Caco-2 (cell line): ENCODE measurements at regions not wholly inside any gene's neighbourhood (a gene's known extent, or its start where the extent isn't known, plus 50 kb on each side); places are given as distances from the start of the nearest gene placed in this dataset.

Experiments
- BruUV-seq: library from RNA; stranded (reverse); fragments of 400-500 nt; replicated peaks from 2 replicates; lab custom pipeline; 2021; lab: Mats Ljungman, UMichigan
- CTCF ChIA-PET: fragments of 300-600 bp; sonication (Branson Sonifier 250); formaldehyde crosslinking; loops from one replicate; lab custom pipeline; 2022; ENCODE audit warnings: antibody characterized with exemption; lab: Charles Lee
- POLR2A ChIA-PET: fragments of 300-600 bp; sonication (Branson Sonifier 250); formaldehyde crosslinking; loops from one replicate; lab custom pipeline; 2022; ENCODE audit warnings: antibody characterized with exemption; lab: Charles Lee
- DNase-seq, 2 experiments: peaks; one replicate each; pipeline versions ENCODE4 v3.0.0 to v3.0.0-alpha.2; 2020 to 2022
- H3K27me3 ChIP-seq: replicated peaks from 2 replicates; pipeline ENCODE4 v1.6.0; 2011; ENCODE audit warnings: low read length; ENCODE audit not compliant: control insufficient read depth, insufficient read depth
- H3K36me3 ChIP-seq: 2 replicates; pipeline ENCODE4 v1.5.1; 2011; ENCODE audit warnings: low read length; ENCODE audit not compliant: control insufficient read depth, insufficient read depth
- H3K4me1 ChIP-seq: fragments of 250-450 bp; sonication (Bioruptor Pico); 2 replicates; pipeline ENCODE4 v1.5.1; 2020; ENCODE audit warnings: mild to moderate bottlenecking
- H3K4me3 ChIP-seq: 2 replicates; pipeline ENCODE4 v1.5.1; 2011; ENCODE audit warnings: low read depth, mild to moderate bottlenecking, control low read depth, low read length
- H3K9me3 ChIP-seq: fragments of 250-450 bp; sonication (Bioruptor Pico); 2 replicates; pipeline ENCODE4 v1.5.1; 2020; ENCODE audit warnings: mild to moderate bottlenecking, moderate library complexity
- H3K27ac Mint-ChIP-seq: one replicate; pipeline ENCODE4 v1.8.0; 2022; ENCODE audit warnings: mixed read lengths; ENCODE audit not compliant: unreplicated experiment
- H3K27me3 Mint-ChIP-seq: one replicate; pipeline ENCODE4 v1.8.0; 2022; ENCODE audit warnings: mixed read lengths; ENCODE audit not compliant: insufficient read depth, unreplicated experiment
- H3K36me3 Mint-ChIP-seq: one replicate; pipeline ENCODE4 v1.8.0; 2022; ENCODE audit warnings: mild to moderate bottlenecking, mixed read lengths; ENCODE audit not compliant: insufficient read depth, unreplicated experiment
- H3K4me1 Mint-ChIP-seq: one replicate; pipeline ENCODE4 v1.8.0; 2022; ENCODE audit warnings: low read depth, mixed read lengths; ENCODE audit not compliant: unreplicated experiment
- H3K4me3 Mint-ChIP-seq: one replicate; pipeline ENCODE4 v1.8.0; 2022; ENCODE audit warnings: mild to moderate bottlenecking, moderate library complexity, mixed read lengths; ENCODE audit not compliant: unreplicated experiment
- H3K9me3 Mint-ChIP-seq: one replicate; pipeline ENCODE4 v1.8.0; 2022; ENCODE audit warnings: mixed read lengths; ENCODE audit not compliant: unreplicated experiment
- intact Hi-C: fragments of 100-400 bp; cut with micrococcal nuclease; formaldehyde crosslinking; loops from one replicate; pipeline ENCODE4 v1.10.0; 2022; ENCODE audit not compliant: unreplicated experiment
- TF ChIP-seq, protein P1 (sequence below), 2 experiments: fragments of 200-600 bp in 1 of 2; IDR thresholded peaks; 1 replicate in 1 of 2; 2 replicates in 1 of 2; pipeline versions ENCODE4 v1.5.1 to v1.8.0; 2011 to 2022; ENCODE audit warnings: antibody characterized with exemption in 1 of 2, control low read depth in 1 of 2, inconsistent platforms in 1 of 2, low read depth in 1 of 2, low read length in 1 of 2, mild to moderate bottlenecking in 1 of 2, moderate library complexity in 1 of 2; ENCODE audit not compliant: insufficient read depth in 1 of 2, severe bottlenecking in 1 of 2, unreplicated experiment in 1 of 2

DNA sequence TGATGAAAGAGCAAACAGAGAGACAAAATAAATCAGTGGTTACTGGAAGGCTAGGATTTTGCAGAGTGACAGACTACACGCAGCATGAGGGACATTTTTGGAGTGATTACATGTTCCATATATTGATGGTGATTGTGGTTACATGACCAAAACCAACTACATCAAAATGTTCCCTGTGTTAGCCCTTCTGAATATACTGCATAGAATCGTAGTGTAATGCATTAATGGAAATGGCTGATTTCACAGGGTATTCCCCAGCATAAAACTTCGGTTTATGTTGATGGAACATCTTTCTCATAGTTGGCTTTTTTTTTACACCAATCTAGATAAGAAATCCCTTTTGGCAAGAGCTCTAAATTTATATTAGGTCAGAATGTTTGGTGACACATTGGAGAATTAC, 191.3 kb upstream of the CMC1 start:
- Histone ChIP-seq H3K4me1 (no peaks in the 10 kb centered on the region), H3K4me3 (no peak overlapping the region), H3K36me3 (no peaks in the 10 kb centered on the region), H3K27me3 (no peaks in the 10 kb centered on the region), H3K9me3 (no peaks in the 10 kb centered on the region)
- no TSS peak for BruUV-seq
- Mint-ChIP-seq H3K9me3 (no peaks in the 10 kb centered on the region), H3K4me1 (no peaks in the 10 kb centered on the region), H3K27me3 (no peaks in the 10 kb centered on the region), H3K4me3 (no peak overlapping the region), H3K36me3 (no peaks in the 10 kb centered on the region), H3K27ac (no peak overlapping the region)
- intact Hi-C loops: no loop called here
- ChIA-PET POLR2A (no interaction called here), CTCF (no interaction called here)
- TF ChIP-seq, protein P1, sequence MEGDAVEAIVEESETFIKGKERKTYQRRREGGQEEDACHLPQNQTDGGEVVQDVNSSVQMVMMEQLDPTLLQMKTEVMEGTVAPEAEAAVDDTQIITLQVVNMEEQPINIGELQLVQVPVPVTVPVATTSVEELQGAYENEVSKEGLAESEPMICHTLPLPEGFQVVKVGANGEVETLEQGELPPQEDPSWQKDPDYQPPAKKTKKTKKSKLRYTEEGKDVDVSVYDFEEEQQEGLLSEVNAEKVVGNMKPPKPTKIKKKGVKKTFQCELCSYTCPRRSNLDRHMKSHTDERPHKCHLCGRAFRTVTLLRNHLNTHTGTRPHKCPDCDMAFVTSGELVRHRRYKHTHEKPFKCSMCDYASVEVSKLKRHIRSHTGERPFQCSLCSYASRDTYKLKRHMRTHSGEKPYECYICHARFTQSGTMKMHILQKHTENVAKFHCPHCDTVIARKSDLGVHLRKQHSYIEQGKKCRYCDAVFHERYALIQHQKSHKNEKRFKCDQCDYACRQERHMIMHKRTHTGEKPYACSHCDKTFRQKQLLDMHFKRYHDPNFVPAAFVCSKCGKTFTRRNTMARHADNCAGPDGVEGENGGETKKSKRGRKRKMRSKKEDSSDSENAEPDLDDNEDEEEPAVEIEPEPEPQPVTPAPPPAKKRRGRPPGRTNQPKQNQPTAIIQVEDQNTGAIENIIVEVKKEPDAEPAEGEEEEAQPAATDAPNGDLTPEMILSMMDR (IDR thresholded peaks at IDR 0.05; ENCODE audit: insufficient read depth in 1 of 2, low read depth in 1 of 2, low read length in 1 of 2, severe bottlenecking in 1 of 2, unreplicated experiment in 1 of 2): no peak
- no peak for DNase-seq

DNA sequence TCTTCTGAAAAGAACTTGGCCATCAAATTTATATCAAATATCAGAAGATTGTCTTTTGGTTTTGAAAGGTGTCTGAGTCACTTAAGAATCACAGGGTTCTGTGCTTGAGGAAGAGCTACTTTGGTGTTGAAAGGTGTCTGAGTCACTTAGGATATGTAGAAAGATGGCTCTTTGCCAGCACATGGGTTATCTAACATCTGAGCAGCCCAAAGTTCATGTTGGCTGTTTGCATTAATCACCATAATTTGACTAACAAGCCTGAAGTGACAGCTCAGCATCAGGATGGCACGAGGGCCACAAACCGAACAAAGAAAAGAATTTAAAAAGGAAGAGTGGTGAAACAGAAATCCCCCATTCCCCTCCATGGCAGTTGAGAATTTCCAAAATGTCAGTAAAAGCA, 190.5 kb upstream of the CMC1 start:
- no peaks in the 10 kb centered on the region for H3K9me3 ChIP-seq
- no peak overlapping the region for H3K4me3 ChIP-seq
- H3K27ac Mint-ChIP-seq: no peak overlapping the region
- H3K4me3 Mint-ChIP-seq: no peak overlapping the region
- CTCF ChIA-PET: no interaction called here
- intact Hi-C loops: no loop called here
- DNase-seq: no peak
- H3K4me1 Mint-ChIP-seq: no peaks in the 10 kb centered on the region
- no peaks in the 10 kb centered on the region for H3K36me3 ChIP-seq
- H3K27me3 Mint-ChIP-seq: no peaks in the 10 kb centered on the region
- no peaks in the 10 kb centered on the region for H3K4me1 ChIP-seq
- BruUV-seq: no TSS peak
- H3K9me3 Mint-ChIP-seq: no peaks in the 10 kb centered on the region
- no peaks in the 10 kb centered on the region for H3K27me3 ChIP-seq
- TF ChIP-seq, protein P1 (IDR thresholded peaks at IDR 0.05; ENCODE audit: insufficient read depth in 1 of 2, low read depth in 1 of 2, low read length in 1 of 2, severe bottlenecking in 1 of 2, unreplicated experiment in 1 of 2): no peak
- POLR2A ChIA-PET: no interaction called here
- H3K36me3 Mint-ChIP-seq: no peaks in the 10 kb centered on the region

DNA sequence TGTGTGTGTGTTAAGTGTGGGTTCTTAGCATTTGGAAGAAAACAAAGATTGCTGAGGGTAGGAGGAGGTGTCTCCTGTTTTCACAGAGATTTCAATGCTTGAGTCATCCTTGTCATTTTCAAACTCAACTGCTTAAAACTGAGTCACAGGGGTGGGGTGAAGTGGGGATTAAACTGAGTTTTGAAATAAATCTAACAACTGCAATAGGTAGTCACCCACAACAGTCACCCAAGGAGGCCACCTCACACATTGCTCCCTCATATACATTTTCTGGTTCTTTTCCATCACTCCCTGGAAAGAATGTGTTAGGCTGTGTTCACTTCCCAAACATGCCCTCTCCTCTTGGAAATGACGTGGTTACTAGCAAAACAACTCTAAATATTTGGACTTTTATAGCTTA, 187.7 kb upstream of the CMC1 start:
- no peaks in the 10 kb centered on the region for H3K36me3 ChIP-seq
- Mint-ChIP-seq H3K4me1 (no peaks in the 10 kb centered on the region), H3K27ac (no peak overlapping the region), H3K4me3 (no peak overlapping the region), H3K9me3 (no peaks in the 10 kb centered on the region), H3K36me3 (no peaks in the 10 kb centered on the region), H3K27me3 (no peaks in the 10 kb centered on the region)
- H3K9me3 ChIP-seq: no peaks in the 10 kb centered on the region; the same call in 1 of the 2 replicates
- CTCF ChIA-PET: no interaction called here
- no peaks in the 10 kb centered on the region for H3K27me3 ChIP-seq
- intact Hi-C loops: no loop called here
- no peak for DNase-seq
- BruUV-seq: no TSS peak
- no peak overlapping the region for H3K4me3 ChIP-seq
- POLR2A ChIA-PET: no interaction called here
- H3K4me1 ChIP-seq: no peaks in the 10 kb centered on the region
- TF ChIP-seq, protein P1 (IDR thresholded peaks at IDR 0.05; ENCODE audit: insufficient read depth in 1 of 2, low read depth in 1 of 2, low read length in 1 of 2, severe bottlenecking in 1 of 2, unreplicated experiment in 1 of 2): no peak
